ENCODE measurements at regions not wholly inside any gene's neighbourhood (a gene's known extent, or its start where the extent isn't known, plus 50 kb on each side); places are given as distances from the start of the nearest gene placed in this dataset.

DNA sequence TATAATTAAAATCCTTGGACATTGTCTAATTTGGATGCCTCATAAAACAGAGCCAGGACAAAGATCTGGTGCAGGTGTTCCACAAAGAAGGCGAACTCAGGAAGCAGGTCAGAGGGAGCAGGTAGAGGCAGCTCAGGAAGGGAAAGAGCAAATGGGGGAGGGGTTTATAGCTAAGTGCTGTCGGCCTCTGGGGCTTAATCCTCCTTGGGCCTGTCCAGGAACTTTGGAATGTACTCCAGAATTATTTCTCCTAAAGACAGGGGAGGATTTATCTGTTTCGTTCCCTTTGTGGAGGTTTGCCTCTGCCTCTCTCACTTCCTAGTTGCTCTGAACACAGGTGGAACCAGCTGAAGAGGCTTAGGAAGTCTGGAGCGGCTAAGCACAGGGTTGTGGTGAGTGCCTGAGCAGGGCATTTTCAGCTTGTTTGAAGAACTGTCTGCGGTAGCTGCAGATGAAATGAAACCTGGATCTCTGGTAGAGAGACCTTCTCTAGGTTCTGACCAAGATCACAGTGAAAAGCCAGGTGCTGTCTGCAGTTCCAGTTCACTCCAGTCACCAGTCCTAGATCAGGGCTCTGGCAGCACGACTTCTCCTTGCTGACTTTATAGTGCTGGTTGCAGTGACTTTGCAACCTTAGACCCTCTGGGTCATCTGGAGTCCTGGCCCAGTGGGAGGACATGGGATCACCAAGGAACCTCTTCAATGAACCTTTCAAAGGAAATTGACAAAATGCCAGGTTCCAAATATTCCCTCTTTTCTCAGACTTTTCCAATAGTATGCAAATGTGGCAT lies 519.2 kb downstream of the PCDH10 start:
- Histone ChIP-seq H3K9me3 (no peaks in the 10 kb centered on the region), H3K27ac (no peak overlapping the region), H3K36me3 (no peaks in the 10 kb centered on the region), H3K4me1 (no peaks in the 10 kb centered on the region), H3K27me3 (no peaks in the 10 kb centered on the region), H3K4me3 (no peak overlapping the region)
- intact Hi-C loops (cut with DNase I; ENCODE audit: low total_unique reads) (no loop called here), in situ Hi-C loops (cut with MboI; ENCODE audit: low sequenced_read_pairs in 4 of 4) (no loop called here)
- TF ChIP-seq CTCF (IDR thresholded peaks at IDR 0.05 in 4 of 5, conservative IDR thresholded peaks at IDR 0.05 in 1 of 5) (no peak), POLR2A (IDR thresholded peaks at IDR 0.05) (no peak)
- ATAC-seq (no peak), DNase-seq (no peak)

DNA sequence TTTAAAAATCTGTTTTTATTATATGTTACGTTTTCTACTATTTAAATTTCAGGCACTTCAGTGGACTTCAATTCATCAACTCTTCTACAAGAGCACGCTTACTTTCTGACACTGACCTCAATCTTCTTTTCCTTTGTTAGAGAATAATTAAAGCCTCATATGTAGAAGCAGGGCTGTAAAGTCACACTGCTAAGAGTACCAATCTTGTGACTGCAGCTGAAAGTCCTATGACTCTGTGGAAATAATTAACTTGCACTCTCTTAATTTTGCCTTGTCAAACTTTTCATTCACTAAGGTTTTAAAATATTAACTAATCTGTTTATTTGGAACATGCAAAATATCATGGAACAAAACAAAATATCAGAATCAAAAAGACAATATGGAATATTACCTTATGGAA lies 498.1 kb downstream of the PCDH10 start:
- no peak for TF ChIP-seq POLR2A (IDR thresholded peaks at IDR 0.05)
- no peak for TF ChIP-seq CTCF (IDR thresholded peaks at IDR 0.05 in 4 of 5, conservative IDR thresholded peaks at IDR 0.05 in 1 of 5)
- Histone ChIP-seq H3K4me3 (no peak overlapping the region), H3K36me3 (no peaks in the 10 kb centered on the region), H3K27ac (no peak overlapping the region), H3K27me3 (no peaks in the 10 kb centered on the region), H3K9me3 (no peaks in the 10 kb centered on the region), H3K4me1 (no peaks in the 10 kb centered on the region)
- no peak for DNase-seq
- in situ Hi-C loops (cut with MboI; ENCODE audit: low sequenced_read_pairs in 4 of 4) (no loop called here), intact Hi-C loops (cut with DNase I; ENCODE audit: low total_unique reads) (no loop called here)
- no peak for ATAC-seq

DNA sequence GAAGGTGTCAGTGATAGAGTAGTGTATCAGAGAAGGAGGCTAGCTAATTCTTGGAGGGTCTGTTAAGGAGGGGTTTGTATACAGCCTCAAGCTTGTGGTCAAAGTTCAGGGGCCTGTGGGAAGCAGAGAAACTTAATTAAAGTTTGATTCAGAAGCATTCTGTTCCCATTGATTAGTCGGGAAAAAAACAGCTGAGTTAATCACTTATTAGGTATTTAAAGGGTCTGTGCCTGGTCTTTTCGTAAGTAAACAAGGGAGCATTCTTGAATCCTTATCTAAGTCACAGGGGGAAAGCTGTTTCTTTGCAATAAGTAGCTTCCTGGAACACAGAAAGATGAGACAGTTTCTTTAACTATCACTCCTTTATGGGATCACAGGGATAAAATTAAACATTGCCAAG lies 492.1 kb downstream of the PCDH10 start:
- no peaks in the 10 kb centered on the region for H3K4me1 ChIP-seq
- DNase-seq (no peak), ATAC-seq (no peak)
- TF ChIP-seq POLR2A (IDR thresholded peaks at IDR 0.05): no peak
- TF ChIP-seq CTCF (IDR thresholded peaks at IDR 0.05 in 4 of 5, conservative IDR thresholded peaks at IDR 0.05 in 1 of 5): no peak
- in situ Hi-C loops (cut with MboI; ENCODE audit: low sequenced_read_pairs in 4 of 4) (no loop called here), intact Hi-C loops (cut with DNase I; ENCODE audit: low total_unique reads) (no loop called here)
- H3K4me3 ChIP-seq: no peak overlapping the region
- no peak overlapping the region for H3K27ac ChIP-seq
- H3K36me3 ChIP-seq: no peaks in the 10 kb centered on the region
- H3K9me3 ChIP-seq: no peaks in the 10 kb centered on the region
- H3K27me3 ChIP-seq: no peaks in the 10 kb centered on the region

DNA sequence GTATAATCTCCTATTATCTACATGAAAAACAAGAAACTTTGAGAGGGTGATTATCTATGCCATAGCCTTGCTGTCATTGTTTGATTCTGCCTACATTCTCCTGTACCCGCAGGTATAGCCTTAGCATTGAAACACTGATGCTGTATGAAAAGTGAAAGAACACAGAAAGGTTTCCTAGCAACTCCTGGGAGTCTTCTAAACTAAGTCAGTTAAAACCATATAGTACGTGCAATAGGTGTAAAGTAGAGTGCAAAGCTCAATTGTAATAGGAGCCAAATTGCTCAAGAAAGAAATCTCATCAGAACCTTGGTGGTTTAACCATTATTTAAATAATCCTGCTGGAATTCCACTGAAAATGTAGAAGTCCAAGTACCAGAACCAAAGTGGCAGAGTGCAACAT lies 489.7 kb downstream of the PCDH10 start:
- no peak for ATAC-seq
- Histone ChIP-seq H3K36me3 (no peaks in the 10 kb centered on the region), H3K9me3 (no peaks in the 10 kb centered on the region), H3K4me1 (no peaks in the 10 kb centered on the region), H3K27me3 (no peaks in the 10 kb centered on the region), H3K4me3 (no peak overlapping the region), H3K27ac (no peak overlapping the region)
- no peak for DNase-seq
- in situ Hi-C loops (cut with MboI; ENCODE audit: low sequenced_read_pairs in 4 of 4): no loop called here
- intact Hi-C loops (cut with DNase I; ENCODE audit: low total_unique reads): no loop called here
- no peak for TF ChIP-seq CTCF (IDR thresholded peaks at IDR 0.05 in 4 of 5, conservative IDR thresholded peaks at IDR 0.05 in 1 of 5)
- no peak for TF ChIP-seq POLR2A (IDR thresholded peaks at IDR 0.05)

DNA sequence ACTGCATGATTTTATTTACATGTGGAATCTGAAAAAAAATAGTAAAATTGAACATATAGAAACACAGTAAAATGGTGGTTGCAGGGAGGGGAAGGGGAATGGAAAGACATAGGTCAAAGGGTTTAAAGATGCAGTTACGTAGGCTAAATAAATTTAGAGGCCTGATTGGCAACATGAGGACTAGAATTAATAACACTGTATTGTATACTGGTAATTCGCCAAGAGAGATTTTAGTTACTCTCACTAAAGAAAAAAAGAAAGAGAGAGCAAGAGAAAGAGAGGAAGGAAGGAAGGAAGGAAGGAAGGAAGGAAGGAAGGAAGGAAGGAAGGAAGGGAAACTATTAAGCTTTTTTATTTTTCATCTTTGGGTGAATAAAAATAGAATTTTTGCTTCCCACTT lies 488.1 kb downstream of the PCDH10 start:
- no peaks in the 10 kb centered on the region for H3K4me1 ChIP-seq
- H3K4me3 ChIP-seq: no peak overlapping the region
- no peak overlapping the region for H3K27ac ChIP-seq
- intact Hi-C loops (cut with DNase I; ENCODE audit: low total_unique reads) (no loop called here), in situ Hi-C loops (cut with MboI; ENCODE audit: low sequenced_read_pairs in 4 of 4) (no loop called here)
- no peaks in the 10 kb centered on the region for H3K36me3 ChIP-seq
- DNase-seq: no peak
- no peak for TF ChIP-seq POLR2A (IDR thresholded peaks at IDR 0.05)
- no peak for TF ChIP-seq CTCF (IDR thresholded peaks at IDR 0.05 in 4 of 5, conservative IDR thresholded peaks at IDR 0.05 in 1 of 5)
- H3K9me3 ChIP-seq: no peaks in the 10 kb centered on the region
- ATAC-seq: no peak
- H3K27me3 ChIP-seq: no peaks in the 10 kb centered on the region
